ENCODE measurements at regions not wholly inside any gene's neighbourhood (a gene's known extent, or its start where the extent isn't known, plus 50 kb on each side); places are given as distances from the start of the nearest gene placed in this dataset.

GRCh38 chr7:156499247-156499881 is 141.2 kb upstream of the RNF32 start:
- DNase-seq, result no peak
- Histone ChIP-seq H3K36me3 (replicated peaks) (no peaks in the 10 kb centered on the region), H3K27ac (no peak overlapping the region), H3K27me3 (replicated peaks) (no peaks in the 10 kb centered on the region), H3K4me3 (ENCODE audit: low read depth, low read length) (no peak overlapping the region)
- in situ Hi-C loops (cut with HindIII; ENCODE audit: low pct_ligation_motif_present, low sequenced_read_pairs), result no loop called here
- no peak for TF ChIP-seq CTCF (IDR thresholded peaks at IDR 0.05; ENCODE audit: low read depth, low read length, missing control alignments)

- in situ Hi-C loops (cut with HindIII; ENCODE audit: low pct_ligation_motif_present, low sequenced_read_pairs), result no loop called here
- Histone ChIP-seq H3K27ac (no peak overlapping the region), H3K36me3 (replicated peaks) (no peaks in the 10 kb centered on the region)
These were observed 142.6 kb upstream of the RNF32 start for GRCh38 chr7:156497776-156498509.

GRCh38 chr7:156496865-156497264 is 143.7 kb upstream of the RNF32 start:
- Histone ChIP-seq H3K4me3 (ENCODE audit: low read depth, low read length) (no peak overlapping the region), H3K36me3 (replicated peaks) (no peaks in the 10 kb centered on the region), H3K27ac (no peak overlapping the region), H3K27me3 (replicated peaks) (no peaks in the 10 kb centered on the region)
- in situ Hi-C loops (cut with HindIII; ENCODE audit: low pct_ligation_motif_present, low sequenced_read_pairs), result no loop called here
- DNase-seq, result no peak
- no peak for TF ChIP-seq CTCF (IDR thresholded peaks at IDR 0.05; ENCODE audit: low read depth, low read length, missing control alignments)

More at GRCh38 chr7:156497776-156498509, 142.6 kb upstream of the RNF32 start:
- no peaks in the 10 kb centered on the region for H3K27me3 ChIP-seq (replicated peaks)
- DNase-seq, result no peak
- no peak for TF ChIP-seq CTCF (IDR thresholded peaks at IDR 0.05; ENCODE audit: low read depth, low read length, missing control alignments)
- no peak overlapping the region for H3K4me3 ChIP-seq (ENCODE audit: low read depth, low read length)

- in situ Hi-C loops (cut with HindIII; ENCODE audit: low pct_ligation_motif_present, low sequenced_read_pairs), result no loop called here
- Histone ChIP-seq H3K27ac (no peak overlapping the region), H3K4me3 (ENCODE audit: low read depth, low read length) (no peak overlapping the region), H3K27me3 (replicated peaks) (no peaks in the 10 kb centered on the region), H3K36me3 (replicated peaks) (no peaks in the 10 kb centered on the region)
- no peak for TF ChIP-seq CTCF (IDR thresholded peaks at IDR 0.05; ENCODE audit: low read depth, low read length, missing control alignments)
- no peak for DNase-seq
These were observed 144.2 kb upstream of the RNF32 start for GRCh38 chr7:156496363-156496769.

- no peak for DNase-seq
- H3K27ac ChIP-seq, result no peak overlapping the region
- H3K4me3 ChIP-seq (ENCODE audit: low read depth, low read length), result no peak overlapping the region
- H3K36me3 ChIP-seq (replicated peaks), result no peaks in the 10 kb centered on the region
- TF ChIP-seq CTCF (IDR thresholded peaks at IDR 0.05; ENCODE audit: low read depth, low read length, missing control alignments), result no peak
- in situ Hi-C loops (cut with HindIII; ENCODE audit: low pct_ligation_motif_present, low sequenced_read_pairs), result no loop called here
- H3K27me3 ChIP-seq (replicated peaks), result no peaks in the 10 kb centered on the region
These were observed 145.6 kb upstream of the RNF32 start for GRCh38 chr7:156494960-156495359.

All from brain microvascular endothelial cell (primary cell).